ENCODE measurements at regions not wholly inside any gene's neighbourhood (a gene's known extent, or its start where the extent isn't known, plus 50 kb on each side); places are given as distances from the start of the nearest gene placed in this dataset.

DNA sequence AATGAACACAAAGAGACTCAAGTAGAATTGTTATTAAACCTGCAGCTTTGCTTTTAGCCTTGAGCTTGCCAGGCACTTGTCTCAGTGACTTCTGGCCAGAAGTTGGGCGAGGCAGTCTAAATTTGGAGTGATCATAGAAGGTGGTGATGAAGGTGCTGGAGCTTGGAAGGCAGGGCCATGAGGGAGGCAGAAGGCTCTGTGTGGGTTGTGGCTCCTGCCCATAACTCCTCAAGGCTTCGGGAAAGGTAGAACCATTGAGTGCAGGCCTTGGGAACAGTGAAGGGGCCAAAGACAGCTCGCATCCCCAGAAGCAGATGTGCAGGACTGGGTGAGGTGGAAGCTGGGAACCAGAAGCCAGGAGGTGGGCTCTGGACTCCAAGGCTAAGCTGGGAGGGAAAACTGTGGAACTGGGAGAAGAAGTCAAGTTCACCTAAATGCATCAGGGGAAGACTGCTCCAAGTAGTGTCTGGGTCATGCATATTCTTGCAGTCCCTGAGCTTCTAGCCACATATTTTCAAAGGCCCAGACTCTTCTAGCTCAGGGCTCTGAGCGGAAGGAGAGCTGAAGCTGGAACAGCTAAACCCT lies 111.1 kb upstream of the HABP2 start:
- DNase-seq (ENCODE audit: low read depth in 2 of 2), result no peak

DNA sequence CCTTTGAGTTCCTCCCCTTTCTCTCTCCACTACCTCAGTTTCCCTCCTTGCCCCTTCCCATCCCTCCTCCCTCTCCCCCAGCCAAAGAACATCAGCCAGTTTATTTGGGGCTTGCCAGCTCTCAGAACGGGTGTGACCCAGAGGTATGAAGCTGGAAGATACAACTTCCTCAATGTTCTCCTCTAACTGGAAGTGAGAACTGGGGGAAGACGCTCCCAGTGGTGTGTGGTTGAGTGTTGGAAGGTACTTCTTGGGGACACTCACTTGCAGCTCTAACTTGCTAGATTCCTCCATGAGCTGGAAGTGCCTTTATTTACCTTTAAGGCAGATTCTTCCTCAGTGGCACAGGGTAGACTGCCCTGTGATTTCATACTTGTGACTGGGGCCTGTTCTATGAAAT lies 110.5 kb upstream of the HABP2 start:
- no peak for DNase-seq (ENCODE audit: low read depth in 2 of 2)

DNA sequence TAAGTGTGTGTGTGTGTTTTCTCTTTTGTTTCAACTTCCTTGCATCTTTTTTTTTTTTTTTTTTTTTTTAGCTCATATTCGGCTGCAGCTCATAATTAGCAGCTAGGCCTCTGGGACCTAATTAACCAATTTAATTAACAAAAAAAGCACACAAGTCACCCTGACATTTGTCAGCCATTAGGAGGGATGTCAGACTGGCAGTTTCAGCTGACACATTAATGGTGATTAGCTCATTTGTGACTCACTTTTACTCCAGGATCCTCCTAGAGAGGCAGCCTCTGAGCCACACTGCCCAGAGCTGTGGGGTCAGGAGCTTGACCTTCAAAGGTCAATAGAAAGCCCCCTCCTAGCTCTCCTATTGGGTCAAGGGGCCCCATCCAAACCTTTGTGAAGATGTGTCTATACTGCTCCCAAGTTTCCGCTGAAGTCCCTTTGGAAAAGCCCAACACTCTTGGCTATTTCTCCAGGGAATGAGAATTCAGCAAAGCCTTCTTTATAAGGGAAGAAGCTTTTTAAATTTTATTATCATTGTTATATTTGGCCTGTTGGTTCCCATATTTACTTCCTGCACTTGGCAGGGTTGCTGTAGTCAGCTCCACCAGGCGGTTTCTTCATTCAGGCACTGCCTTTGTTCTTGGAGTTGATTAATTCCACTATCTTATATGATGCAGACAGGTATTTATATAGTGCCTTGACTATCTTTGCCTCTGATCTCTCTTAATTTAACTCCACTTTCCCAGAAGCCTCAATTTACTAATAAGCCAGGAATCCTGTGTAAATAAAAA lies 109.5 kb upstream of the HABP2 start:
- no peak for DNase-seq (ENCODE audit: low read depth in 2 of 2)

DNA sequence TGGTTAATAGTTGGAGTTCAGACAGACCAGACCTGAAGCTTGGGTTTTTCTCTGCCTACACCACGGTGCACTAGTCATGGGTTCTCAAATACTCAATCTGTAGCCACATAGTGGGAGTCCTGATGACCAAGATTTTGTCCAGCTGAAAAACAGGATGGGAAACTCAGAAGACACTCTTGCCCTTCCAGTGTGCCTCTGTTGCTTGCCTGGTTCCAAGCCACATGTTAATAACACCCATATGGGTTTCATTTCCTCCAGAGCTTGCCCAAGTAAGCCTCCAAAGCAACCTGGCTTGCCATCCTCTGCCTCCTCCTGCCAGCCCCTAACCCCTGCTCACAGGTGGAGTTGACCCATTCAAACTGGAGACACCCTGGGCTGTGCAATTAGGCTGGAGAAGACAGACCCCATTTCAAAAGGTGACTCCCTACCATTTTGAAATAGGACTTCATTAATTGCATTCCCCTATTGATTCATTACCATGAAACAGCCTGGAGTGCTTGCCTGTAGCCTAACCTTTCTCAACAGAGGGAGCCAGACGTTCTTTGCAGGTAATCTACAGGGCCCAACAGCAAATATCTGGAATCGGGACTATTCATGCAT lies 108.0 kb upstream of the HABP2 start:
- no peak for DNase-seq (ENCODE audit: low read depth in 2 of 2)

DNA sequence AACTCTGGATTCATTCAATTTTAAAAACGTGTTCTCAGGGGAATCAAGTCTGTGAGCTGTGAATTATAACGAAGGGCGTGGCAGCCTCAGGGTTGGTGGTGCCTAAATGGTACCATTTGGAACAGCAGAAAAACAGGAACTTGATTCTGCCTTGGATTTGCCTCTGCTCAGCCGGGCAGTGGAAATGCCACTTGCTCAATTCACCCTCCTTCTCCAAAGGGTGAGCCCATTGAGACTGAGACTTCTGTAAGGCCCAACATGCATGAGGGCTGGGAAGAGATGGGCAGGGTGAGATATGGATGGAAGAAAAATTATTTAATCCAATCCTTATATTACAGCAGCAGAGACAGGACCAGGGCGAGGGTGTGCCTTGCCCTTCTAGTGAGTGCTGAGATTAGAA lies 107.1 kb upstream of the HABP2 start:
- DNase-seq (ENCODE audit: low read depth in 2 of 2), result no peak

DNA sequence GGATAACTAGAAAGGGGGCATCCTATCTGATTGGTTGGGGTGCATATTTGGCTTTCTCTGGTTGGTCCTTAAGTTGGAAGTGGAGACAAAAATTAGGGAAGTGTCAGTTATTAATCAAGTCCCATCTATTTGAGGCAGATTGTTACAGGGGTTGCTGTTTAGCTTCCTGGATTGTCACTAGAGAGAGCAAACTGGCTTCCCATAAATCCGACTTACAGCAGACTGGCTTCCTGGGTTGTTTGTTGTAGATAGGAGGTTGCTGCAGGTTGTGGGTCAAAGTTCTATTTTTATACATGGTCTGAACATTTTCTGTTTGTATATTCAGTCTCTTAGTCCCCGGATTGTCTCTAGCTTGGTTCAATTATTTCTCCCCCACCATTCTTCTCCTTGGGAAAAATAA lies 106.1 kb upstream of the HABP2 start:
- no peak for DNase-seq (ENCODE audit: low read depth in 2 of 2)

DNA sequence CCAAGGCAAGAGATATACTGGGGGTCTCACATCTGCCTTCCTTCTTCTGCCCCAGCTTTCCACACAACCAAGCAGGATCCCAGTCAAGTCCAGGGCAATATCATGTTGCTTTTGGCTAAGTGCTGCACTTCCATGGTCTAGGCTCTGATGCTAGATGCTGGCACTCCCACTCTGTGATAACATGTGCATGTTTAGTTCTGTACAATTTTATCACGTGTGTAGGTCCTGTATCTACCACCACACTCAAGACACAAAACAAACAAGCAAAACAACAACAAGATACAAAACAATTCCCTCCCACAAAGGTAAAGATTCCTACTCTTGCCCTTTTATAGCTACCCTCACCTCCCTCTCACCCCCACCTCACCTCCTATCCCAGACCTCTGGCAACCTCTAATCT lies 105.6 kb upstream of the HABP2 start:
- DNase-seq (ENCODE audit: low read depth in 2 of 2), result no peak

DNA sequence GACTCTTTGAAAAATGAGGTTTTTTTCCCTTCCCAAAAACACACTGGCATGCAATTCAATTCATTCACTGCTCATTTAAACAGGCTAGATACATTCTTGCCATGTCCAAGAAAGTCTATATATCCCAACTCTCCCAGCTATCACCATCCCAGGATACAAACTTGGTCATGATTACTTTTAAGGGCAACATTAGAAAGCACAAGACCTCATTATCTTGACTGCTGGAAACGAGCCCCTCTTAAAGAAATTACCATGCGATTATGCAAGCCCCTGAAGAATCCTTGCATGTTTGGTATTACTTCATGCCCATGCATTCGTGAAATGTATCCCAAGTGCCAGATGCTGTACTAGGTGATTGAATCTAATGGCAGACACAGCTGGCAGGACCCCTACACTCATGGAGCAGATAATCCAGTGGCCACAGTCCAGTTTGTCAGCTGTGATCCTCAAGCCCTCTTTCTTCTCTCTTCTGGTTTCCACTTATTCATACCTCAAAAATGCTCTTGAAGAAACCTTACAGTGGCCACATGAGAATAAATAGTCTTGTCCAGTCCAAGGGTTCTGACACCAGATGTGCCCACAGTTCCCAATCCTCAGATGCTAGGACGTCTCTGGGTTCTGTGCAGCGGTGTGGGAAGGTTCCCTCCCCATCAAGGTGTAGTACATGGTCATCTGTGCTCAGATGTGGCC lies 103.7 kb upstream of the HABP2 start:
- no peak for DNase-seq (ENCODE audit: low read depth in 2 of 2)

DNA sequence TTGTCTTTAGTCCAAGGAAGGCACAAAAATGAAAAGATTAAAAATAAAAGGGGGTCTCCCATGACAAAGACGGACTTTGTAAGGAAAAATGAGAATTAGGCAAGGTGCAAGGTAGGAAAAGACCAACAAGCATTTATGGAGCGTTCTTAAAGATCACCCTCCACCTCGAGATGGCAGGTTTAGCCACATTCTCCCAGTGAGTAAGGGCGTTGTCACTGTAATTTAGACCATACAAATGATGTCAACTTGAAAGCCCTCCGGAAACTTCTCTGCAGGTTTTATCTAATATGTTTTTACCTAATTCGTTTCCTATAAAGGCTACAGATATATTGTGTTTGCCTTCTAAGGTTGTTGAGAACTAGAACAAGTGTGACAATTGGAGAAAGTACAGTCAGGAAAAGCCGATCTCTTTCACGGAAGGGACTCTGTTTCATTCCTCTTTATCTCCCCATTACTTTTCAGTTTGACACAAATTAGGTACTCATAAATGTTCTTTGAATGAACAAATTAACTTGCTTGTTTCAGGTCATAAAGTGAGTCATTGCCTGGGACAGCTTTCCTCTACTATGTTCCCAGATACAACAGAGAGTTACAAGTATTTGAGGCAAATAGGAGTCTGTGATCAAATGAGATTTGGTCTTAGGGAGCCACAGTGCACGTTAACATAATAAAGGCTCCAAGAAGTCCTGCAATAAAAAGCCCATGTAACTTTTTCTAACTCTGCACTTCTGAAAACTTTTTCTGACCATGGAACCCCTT lies 102.6 kb upstream of the HABP2 start:
- DNase-seq (ENCODE audit: low read depth in 2 of 2), result no peak

DNA sequence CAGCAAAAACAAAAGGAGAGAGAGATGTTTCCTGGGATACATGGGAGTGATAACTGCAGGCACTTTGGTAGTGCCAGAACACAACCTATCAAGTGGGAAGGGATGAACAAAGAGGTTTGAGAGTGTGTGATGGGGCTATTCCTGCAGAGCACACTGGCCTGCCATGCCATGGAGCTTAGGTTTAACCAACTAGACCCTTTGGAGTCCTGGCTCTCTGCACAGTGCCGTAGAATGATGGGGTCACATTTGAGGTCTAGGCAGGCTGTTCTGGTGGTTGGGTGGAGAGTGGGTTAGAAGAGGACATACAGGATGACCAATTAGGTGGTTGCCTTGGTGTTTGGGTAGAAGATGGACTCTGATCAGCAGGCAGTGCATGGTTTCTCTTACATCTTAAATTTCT lies 101.9 kb upstream of the HABP2 start:
- DNase-seq (ENCODE audit: low read depth in 2 of 2), result no peak

DNA sequence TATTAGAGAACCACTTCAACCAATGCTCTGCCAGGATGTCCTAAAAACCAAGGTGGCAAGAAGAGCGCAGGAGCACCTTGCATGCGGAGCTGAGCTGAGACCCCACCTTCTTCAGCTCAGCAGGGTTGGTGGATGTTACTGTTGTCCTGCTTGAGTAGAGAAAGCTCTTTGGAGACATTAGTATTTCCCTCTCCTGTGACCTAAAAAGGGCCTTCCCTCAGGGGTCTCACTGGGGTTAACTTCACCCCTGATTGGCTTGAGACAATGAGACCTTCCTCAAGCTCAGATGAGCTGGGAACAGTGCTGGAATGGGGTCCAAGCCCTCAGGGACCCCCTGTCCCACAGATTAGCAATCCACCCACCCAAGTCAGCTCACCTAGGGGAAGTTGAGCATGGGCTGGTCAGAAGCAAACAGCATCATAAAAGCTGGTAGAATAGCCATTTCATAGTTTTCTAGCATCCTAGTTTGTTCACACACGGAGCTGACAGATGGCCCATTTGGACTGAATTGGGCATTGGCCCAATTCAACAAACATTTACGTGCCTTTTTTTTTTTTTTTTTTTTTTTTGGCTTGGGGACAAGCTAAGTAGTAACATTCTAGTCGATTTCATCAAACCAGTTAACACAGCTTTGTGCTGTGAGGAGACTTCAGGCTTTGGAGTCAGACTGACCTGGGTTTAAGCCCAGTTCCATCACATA lies 100.6 kb upstream of the HABP2 start:
- DNase-seq (ENCODE audit: low read depth in 2 of 2), result no peak

DNA sequence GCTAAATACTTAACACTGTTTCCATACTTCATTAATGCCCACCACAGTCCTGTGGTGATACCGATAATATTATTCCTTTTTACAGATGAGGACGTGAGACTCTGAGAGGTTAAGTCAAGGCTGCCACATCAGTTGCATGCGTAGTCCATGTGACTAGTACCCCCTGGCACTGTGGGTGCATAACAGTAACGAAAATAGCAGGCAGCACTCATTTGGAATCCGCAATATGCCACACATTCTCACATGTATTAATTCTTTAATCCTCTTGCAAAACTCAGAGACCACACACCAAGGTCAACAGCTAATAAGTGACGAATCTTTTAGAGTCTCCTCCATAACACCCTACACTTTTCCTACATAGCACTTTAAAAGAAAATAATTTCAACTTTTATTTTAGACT lies 99.5 kb upstream of the HABP2 start:
- no peak for DNase-seq (ENCODE audit: low read depth in 2 of 2)

DNA sequence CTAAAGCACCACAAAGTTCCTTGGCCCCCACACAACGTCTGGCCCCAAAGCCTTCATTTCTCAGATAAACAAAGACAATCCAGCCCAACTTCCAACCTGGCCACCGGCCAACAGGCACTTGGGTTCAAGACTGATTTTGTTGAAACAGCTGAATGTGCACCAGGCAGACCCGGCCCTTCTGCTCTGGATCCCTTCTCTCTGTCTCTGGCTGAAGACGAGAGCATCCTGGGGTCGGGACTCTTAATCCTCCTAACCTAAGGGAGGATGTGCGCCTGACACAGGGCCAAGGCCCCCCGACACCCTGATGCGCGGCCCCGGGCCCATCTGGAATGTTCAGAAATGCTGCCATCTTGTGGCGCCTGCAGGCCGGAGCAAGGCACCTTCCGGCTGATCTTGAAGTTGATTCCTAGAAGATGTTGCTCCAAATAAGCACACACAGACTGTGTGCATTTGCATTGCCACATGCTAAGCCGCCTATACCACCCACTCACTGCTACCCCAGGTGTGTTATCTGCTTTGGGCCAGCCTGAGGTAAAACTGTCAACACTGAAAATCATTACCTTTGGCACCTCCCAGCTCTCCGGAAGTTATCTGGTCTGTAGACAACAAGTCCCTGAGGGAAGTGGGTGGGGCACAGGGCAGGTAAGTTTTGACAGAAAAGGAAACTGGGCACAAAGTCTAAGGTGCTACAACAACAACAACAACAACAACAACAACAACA lies 98.4 kb upstream of the HABP2 start:
- DNase-seq (ENCODE audit: low read depth in 2 of 2), result peak in 1 of 2 donors; percentile 3

DNA sequence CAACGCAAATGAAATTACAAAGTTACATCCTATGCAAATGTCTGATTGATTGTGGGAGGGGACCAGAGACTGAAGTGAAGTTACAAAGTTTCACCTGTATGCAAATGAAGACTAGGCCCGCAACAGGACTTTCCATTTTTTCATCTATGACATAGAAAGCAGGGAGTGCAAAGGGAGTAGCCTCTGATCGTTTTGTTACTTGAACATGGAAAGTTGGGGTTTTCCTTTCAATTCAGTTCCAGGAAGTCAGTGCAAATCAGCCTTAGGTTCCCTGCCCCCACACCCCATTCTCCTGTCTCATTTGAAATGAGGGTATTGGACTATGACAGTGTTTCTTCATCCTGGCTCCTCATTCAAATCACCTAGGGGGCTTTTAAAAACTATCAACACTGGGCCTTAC lies 96.9 kb upstream of the HABP2 start:
- DNase-seq (ENCODE audit: low read depth in 2 of 2), result no peak

DNA sequence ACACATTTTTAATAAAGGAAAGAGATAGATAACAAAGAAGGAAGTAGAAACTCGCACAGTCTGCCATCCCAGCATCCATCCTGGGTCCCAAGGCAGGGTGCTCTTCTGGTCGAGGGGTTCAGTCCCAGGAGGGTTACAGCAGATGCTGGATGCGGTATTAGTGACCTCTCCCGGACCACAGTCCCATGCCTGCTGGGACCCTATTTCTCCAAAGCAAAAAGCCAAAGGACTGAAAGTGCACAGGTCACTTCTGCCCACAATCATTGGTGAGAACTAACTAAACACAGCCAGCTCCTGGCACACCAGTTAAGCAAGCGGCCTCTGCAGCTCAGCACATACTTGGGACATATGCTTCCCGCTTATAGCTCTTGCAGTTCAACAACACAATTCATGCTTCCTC lies 96.1 kb upstream of the HABP2 start:
- DNase-seq (ENCODE audit: low read depth in 2 of 2), result no peak

DNA sequence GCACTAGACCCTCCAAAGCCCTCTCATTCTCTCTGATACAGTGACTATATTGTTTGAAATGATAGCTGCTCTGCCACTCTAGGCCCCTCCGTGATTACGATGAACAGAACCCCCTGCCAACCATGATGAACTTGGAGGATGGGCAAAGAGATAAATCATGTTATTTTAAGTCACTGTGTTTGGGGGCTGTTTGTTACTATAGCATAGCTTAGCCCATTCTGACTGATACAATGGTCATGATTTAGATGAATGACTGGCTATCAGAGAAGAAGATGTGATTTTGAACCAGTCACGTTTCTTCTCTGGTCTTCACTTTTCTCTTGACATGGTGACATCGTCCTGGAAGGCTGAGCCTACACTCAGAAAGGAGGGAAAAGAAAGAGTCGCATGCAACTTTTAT lies 95.4 kb upstream of the HABP2 start:
- DNase-seq (ENCODE audit: low read depth in 2 of 2), result no peak

DNA sequence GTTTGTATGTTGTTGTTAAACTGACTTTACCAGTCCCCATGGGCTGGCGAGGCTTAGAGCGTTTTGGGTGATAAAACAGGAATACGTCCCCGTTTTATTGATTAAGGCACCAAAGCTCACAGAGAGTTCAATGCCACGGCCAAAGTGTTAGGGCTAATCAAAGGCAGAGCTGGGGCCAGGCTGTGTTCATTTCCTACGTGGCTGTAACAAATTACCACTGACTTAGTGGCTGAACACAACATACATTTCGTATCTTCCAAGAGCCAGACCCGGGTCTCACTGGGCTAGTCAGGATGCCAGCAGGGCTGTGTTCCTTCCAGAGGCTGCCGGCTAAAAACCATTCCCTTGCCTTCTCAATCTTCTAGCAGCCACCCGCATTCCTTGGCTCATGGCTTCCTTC lies 94.4 kb upstream of the HABP2 start:
- DNase-seq (ENCODE audit: low read depth in 2 of 2), result no peak

DNA sequence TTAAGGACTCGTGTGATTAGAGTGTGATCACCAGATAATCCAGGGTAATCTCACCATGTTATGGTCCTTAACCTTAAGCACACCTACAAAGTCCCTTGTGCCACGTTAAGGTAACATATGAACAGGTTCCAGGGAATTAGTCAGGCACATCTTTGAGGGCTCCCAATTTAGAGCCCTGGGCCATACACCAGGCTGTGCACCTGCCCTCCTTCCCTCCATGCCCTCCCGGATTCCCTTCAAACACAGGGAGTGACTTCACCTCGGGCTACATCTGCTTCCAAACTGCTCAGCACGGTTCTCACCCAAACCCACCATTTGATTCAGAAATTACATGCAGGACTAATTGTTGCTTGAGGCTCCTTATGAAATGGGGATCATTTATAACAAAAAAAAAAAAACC lies 93.9 kb upstream of the HABP2 start:
- DNase-seq (ENCODE audit: low read depth in 2 of 2), result no peak

DNA sequence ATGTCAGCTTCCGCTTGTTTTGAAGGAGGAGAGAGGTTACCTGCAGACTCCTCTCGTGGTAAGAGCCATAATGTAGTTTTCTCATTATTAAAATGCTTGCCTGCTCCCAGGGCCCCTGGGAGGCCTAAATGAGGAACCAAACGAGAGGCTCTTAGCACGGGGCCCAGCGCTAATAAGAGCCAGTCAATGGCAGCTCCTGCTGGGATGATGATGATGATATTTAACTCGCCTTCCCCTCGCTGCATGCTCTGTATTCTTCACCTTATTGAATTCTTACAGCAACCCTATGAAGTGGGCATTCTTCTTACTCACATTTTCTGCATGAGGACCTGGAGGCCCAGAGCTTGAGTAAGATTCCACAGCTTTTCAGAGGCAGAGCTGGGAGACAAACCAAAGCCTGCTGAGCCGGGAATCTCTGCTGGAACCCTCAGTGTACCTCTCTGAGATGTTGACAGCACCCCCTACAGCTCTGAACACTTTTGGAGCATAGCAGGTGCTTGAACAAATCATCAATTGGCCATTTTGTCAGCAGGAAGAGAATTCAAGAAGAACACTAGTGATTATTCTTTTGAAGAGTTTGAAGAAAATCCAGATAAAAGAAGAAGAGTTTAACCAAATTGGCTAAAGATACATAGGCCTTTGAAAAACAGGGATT lies 93.1 kb upstream of the HABP2 start:
- no peak for DNase-seq (ENCODE audit: low read depth in 2 of 2)

DNA sequence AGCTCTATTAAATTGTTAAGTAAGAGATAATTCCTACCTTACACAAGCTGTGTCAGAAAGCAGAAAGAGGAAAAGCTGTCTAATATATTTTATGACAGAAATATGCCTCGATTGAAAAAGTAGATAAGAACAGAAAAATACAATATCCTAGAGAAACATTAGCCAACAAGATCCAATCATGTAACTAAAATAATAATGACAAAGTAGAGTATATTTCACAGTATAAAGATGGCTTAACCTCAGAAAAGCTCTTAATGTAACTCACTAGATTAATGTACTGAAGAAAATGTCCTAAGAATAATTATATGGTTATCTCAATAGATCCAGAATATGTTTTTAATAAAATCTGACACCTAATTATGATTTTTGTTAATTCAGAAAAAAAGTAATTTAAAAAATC lies 89.8 kb upstream of the HABP2 start:
- DNase-seq (ENCODE audit: low read depth in 2 of 2), result no peak
